ENCODE measurements at regions not wholly inside any gene's neighbourhood (a gene's known extent, or its start where the extent isn't known, plus 50 kb on each side); places are given as distances from the start of the nearest gene placed in this dataset.

DNA sequence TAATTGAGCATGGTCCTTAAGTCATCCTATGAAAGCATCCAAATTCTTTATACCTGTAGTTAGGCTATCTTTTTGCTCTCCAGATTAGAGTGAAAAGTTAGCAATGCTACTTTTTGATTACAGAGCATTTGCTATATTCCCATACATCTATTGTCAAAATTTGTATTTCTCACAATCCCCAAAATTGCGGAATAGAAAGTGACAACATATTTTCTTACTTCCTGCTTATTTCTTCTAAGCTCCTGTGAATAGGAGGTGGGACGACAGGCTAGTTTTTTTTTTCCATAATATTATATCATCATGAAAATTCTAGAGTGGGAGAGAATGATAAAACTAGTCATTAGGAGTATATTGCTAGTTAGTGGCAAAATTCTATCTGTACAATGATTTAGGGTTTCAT, 264.0 kb upstream of the DPYD start:
- no peak for TF ChIP-seq POLR2AphosphoS5 (IDR thresholded peaks at IDR 0.05)
- TF ChIP-seq, protein P1, sequence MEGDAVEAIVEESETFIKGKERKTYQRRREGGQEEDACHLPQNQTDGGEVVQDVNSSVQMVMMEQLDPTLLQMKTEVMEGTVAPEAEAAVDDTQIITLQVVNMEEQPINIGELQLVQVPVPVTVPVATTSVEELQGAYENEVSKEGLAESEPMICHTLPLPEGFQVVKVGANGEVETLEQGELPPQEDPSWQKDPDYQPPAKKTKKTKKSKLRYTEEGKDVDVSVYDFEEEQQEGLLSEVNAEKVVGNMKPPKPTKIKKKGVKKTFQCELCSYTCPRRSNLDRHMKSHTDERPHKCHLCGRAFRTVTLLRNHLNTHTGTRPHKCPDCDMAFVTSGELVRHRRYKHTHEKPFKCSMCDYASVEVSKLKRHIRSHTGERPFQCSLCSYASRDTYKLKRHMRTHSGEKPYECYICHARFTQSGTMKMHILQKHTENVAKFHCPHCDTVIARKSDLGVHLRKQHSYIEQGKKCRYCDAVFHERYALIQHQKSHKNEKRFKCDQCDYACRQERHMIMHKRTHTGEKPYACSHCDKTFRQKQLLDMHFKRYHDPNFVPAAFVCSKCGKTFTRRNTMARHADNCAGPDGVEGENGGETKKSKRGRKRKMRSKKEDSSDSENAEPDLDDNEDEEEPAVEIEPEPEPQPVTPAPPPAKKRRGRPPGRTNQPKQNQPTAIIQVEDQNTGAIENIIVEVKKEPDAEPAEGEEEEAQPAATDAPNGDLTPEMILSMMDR (IDR thresholded peaks at IDR 0.05; ENCODE audit: poor library complexity, severe bottlenecking), result no peak
- no peak for TF ChIP-seq TAF1 (IDR thresholded peaks at IDR 0.05; ENCODE audit: low read depth)
- TF ChIP-seq EP300 (conservative IDR thresholded peaks at IDR 0.05; ENCODE audit: poor library complexity, severe bottlenecking), result no peak
- no peak for TF ChIP-seq SMC3 (conservative IDR thresholded peaks at IDR 0.05; ENCODE audit: poor library complexity)
- TF ChIP-seq EZH2 (IDR thresholded peaks at IDR 0.05; ENCODE audit: borderline replicate concordance, insufficient read depth, low read length, poor library complexity, severe bottlenecking), result no peak
- TF ChIP-seq REST (IDR thresholded peaks at IDR 0.05; ENCODE audit: borderline replicate concordance), result no peak
- TF ChIP-seq RAD21 (conservative IDR thresholded peaks at IDR 0.05), result no peak
- TF ChIP-seq MXI1 (conservative IDR thresholded peaks at IDR 0.05; ENCODE audit: poor library complexity, severe bottlenecking), result no peak
